ENCODE measurements at regions not wholly inside any gene's neighbourhood (a gene's known extent, or its start where the extent isn't known, plus 50 kb on each side); places are given as distances from the start of the nearest gene placed in this dataset.

- no peak for DNase-seq
These were observed 667.2 kb downstream of the GATA3 start for GRCh38 chr10:8721650-8722049.

- no peak for DNase-seq
These were observed 668.3 kb downstream of the GATA3 start for GRCh38 chr10:8722835-8723234.

GRCh38 chr10:8725343-8725742 lies 670.9 kb downstream of the GATA3 start:
- DNase-seq: no peak

GRCh38 chr10:8726084-8726778 lies 671.7 kb downstream of the GATA3 start:
- no peak for DNase-seq

- no peak for DNase-seq
These were observed 672.2 kb downstream of the GATA3 start for GRCh38 chr10:8726779-8727084.

GRCh38 chr10:8731121-8732095 lies 676.9 kb downstream of the GATA3 start:
- DNase-seq: no peak

GRCh38 chr10:8738987-8739386 lies 684.5 kb downstream of the GATA3 start:
- DNase-seq: no peak

- no peak for DNase-seq
These were observed 697.8 kb downstream of the GATA3 start for GRCh38 chr10:8752146-8752843.

GRCh38 chr10:8758029-8758428 lies 703.5 kb downstream of the GATA3 start:
- DNase-seq: no peak

GRCh38 chr10:8766899-8767298 lies 712.4 kb downstream of the GATA3 start:
- DNase-seq: no peak

GRCh38 chr10:8767591-8767990 lies 713.1 kb downstream of the GATA3 start:
- DNase-seq: no peak

- no peak for DNase-seq
These were observed 713.9 kb downstream of the GATA3 start for GRCh38 chr10:8768341-8768740.

- no peak for DNase-seq
These were observed 714.4 kb downstream of the GATA3 start for GRCh38 chr10:8768852-8769251.

GRCh38 chr10:8776926-8777622 lies 722.6 kb downstream of the GATA3 start:
- no peak for DNase-seq

GRCh38 chr10:8778713-8779112 lies 724.2 kb downstream of the GATA3 start:
- no peak for DNase-seq

GRCh38 chr10:8787649-8788048 lies 733.2 kb downstream of the GATA3 start:
- no peak for DNase-seq

- DNase-seq: no peak
These were observed 735.9 kb downstream of the GATA3 start for GRCh38 chr10:8790390-8790789.

GRCh38 chr10:8794860-8795259 lies 740.4 kb downstream of the GATA3 start:
- no peak for DNase-seq

GRCh38 chr10:8800426-8800825 lies 745.9 kb downstream of the GATA3 start:
- no peak for DNase-seq

GRCh38 chr10:8803992-8804391 lies 749.5 kb downstream of the GATA3 start:
- no peak for DNase-seq

- no peak for DNase-seq
These were observed 756.2 kb downstream of the GATA3 start for GRCh38 chr10:8810677-8811076.

GRCh38 chr10:8811201-8811600 lies 756.7 kb downstream of the GATA3 start:
- DNase-seq: no peak

- DNase-seq: no peak
These were observed 761.5 kb downstream of the GATA3 start for GRCh38 chr10:8815969-8816368.

Data from fibroblast of skin of scalp (primary cell).